Left ventricle myocardium superior (tissue), 1 donor: ENCODE measurements at regions not wholly inside any gene's neighbourhood (a gene's known extent, or its start where the extent isn't known, plus 50 kb on each side); places are given as distances from the start of the nearest gene placed in this dataset.

ENCODE experiments used
- ATAC-seq: fragments of 200-7000 bp; cut with Tn5 transposase; one replicate; pipeline ENCODE4 v1.9.1; 2020; ENCODE audit warnings: mild to moderate bottlenecking, moderate library complexity
- DNase-seq: peaks from one replicate; pipeline ENCODE4 v3.0.0-alpha.2; 2020
- intact Hi-C: fragments of 100-400 bp; cut with micrococcal nuclease; formaldehyde crosslinking; loops from one replicate; pipeline ENCODE4 v1.11.0; 2022
- donor health status: DM: no; HTN: yes; CAD: no; lungs with severe emphysema.

- ATAC-seq (no peak), DNase-seq (no peak)
- intact Hi-C loops, result no loop called here
Measured at GRCh38 chr12:88401155-88401554, 179.1 kb downstream of the KITLG start.

GRCh38 chr12:88406905-88407304, 173.4 kb downstream of the KITLG start:
- no peak for DNase-seq
- no peak for ATAC-seq
- intact Hi-C loops, result no loop called here

GRCh38 chr12:88408823-88409222, 171.4 kb downstream of the KITLG start:
- intact Hi-C loops, result no loop called here
- DNase-seq (no peak), ATAC-seq (no peak)

- ATAC-seq (no peak), DNase-seq (no peak)
- intact Hi-C loops, result no loop called here
Measured at GRCh38 chr12:88409257-88409656, 171.0 kb downstream of the KITLG start.

GRCh38 chr12:88411689-88412088, 168.6 kb downstream of the KITLG start:
- DNase-seq, result no peak
- intact Hi-C loops, result no loop called here
- no peak for ATAC-seq

- DNase-seq, result no peak
- no peak for ATAC-seq
- intact Hi-C loops, result no loop called here
Measured at GRCh38 chr12:88413646-88414045, 166.6 kb downstream of the KITLG start.

GRCh38 chr12:88416155-88416554, 164.1 kb downstream of the KITLG start:
- no peak for ATAC-seq
- intact Hi-C loops, result no loop called here
- DNase-seq, result no peak

GRCh38 chr12:88416786-88417185, 163.5 kb downstream of the KITLG start:
- no peak for ATAC-seq
- intact Hi-C loops, result no loop called here
- DNase-seq, result no peak

- intact Hi-C loops, result no loop called here
- no peak for ATAC-seq
Measured at GRCh38 chr12:88417531-88417930, 162.7 kb downstream of the KITLG start.

GRCh38 chr12:88418856-88419497, 161.3 kb downstream of the KITLG start:
- ATAC-seq (no peak), DNase-seq (no peak)
- intact Hi-C loops, result no loop called here

More at GRCh38 chr12:88417531-88417930, 162.7 kb downstream of the KITLG start:
- no peak for DNase-seq

GRCh38 chr12:88419794-88420193, 160.5 kb downstream of the KITLG start:
- DNase-seq (no peak), ATAC-seq (no peak)
- intact Hi-C loops, result no loop called here

GRCh38 chr12:88420457-88420856, 159.8 kb downstream of the KITLG start:
- ATAC-seq, result peak; percentile 68
- DNase-seq, result no peak
- intact Hi-C loops, result no loop called here

- intact Hi-C loops, result no loop called here
- ATAC-seq (no peak), DNase-seq (no peak)
Measured at GRCh38 chr12:88424791-88425730, 155.2 kb downstream of the KITLG start.

GRCh38 chr12:88428350-88428749, 151.9 kb downstream of the KITLG start:
- no peak for DNase-seq
- intact Hi-C loops, result no loop called here
- no peak for ATAC-seq

- DNase-seq, result no peak
- intact Hi-C loops, result no loop called here
- no peak for ATAC-seq
Measured at GRCh38 chr12:88431246-88431645, 149.0 kb downstream of the KITLG start.

GRCh38 chr12:88432531-88433490, 147.5 kb downstream of the KITLG start:
- DNase-seq (no peak), ATAC-seq (peak; percentile 88)
- intact Hi-C loops, result no loop called here

GRCh38 chr12:88433997-88434703, 146.1 kb downstream of the KITLG start:
- DNase-seq (no peak), ATAC-seq (peak; percentile 29)
- intact Hi-C loops, result no loop called here

- ATAC-seq (no peak), DNase-seq (no peak)
- intact Hi-C loops, result no loop called here
Measured at GRCh38 chr12:88435334-88436076, 144.8 kb downstream of the KITLG start.
